ENCODE measurements at regions not wholly inside any gene's neighbourhood (a gene's known extent, or its start where the extent isn't known, plus 50 kb on each side); places are given as distances from the start of the nearest gene placed in this dataset.

GRCh38 chr11:97888641-97889040 is 1132.1 kb upstream of the CNTN5 start:
- H3K27me3 ChIP-seq: no peaks in the 10 kb centered on the region
- H3K36me3 ChIP-seq: no peaks in the 10 kb centered on the region
- no peak for DNase-seq
- peaks cover 7% of the 10 kb centered on the region for H3K4me1 ChIP-seq
- H3K9me3 ChIP-seq: no peaks in the 10 kb centered on the region
- TF ChIP-seq, protein P1, sequence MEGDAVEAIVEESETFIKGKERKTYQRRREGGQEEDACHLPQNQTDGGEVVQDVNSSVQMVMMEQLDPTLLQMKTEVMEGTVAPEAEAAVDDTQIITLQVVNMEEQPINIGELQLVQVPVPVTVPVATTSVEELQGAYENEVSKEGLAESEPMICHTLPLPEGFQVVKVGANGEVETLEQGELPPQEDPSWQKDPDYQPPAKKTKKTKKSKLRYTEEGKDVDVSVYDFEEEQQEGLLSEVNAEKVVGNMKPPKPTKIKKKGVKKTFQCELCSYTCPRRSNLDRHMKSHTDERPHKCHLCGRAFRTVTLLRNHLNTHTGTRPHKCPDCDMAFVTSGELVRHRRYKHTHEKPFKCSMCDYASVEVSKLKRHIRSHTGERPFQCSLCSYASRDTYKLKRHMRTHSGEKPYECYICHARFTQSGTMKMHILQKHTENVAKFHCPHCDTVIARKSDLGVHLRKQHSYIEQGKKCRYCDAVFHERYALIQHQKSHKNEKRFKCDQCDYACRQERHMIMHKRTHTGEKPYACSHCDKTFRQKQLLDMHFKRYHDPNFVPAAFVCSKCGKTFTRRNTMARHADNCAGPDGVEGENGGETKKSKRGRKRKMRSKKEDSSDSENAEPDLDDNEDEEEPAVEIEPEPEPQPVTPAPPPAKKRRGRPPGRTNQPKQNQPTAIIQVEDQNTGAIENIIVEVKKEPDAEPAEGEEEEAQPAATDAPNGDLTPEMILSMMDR (IDR thresholded peaks at IDR 0.05; ENCODE audit: low read depth, low read length): no peak
- H3K4me3 ChIP-seq (ENCODE audit: low read depth, low read length): no peak overlapping the region

- Histone ChIP-seq H3K9me3 (no peaks in the 10 kb centered on the region), H3K27me3 (no peaks in the 10 kb centered on the region), H3K4me1 (peaks cover 15% of the 10 kb centered on the region), H3K36me3 (no peaks in the 10 kb centered on the region), H3K4me3 (ENCODE audit: low read depth, low read length) (no peak overlapping the region)
- DNase-seq: no peak
- TF ChIP-seq, protein P1 (IDR thresholded peaks at IDR 0.05; ENCODE audit: low read depth, low read length): no peak
These were observed 1130.3 kb upstream of the CNTN5 start for GRCh38 chr11:97890466-97890865.

- H3K36me3 ChIP-seq: no peaks in the 10 kb centered on the region
- peak; percentile 88 for DNase-seq
- TF ChIP-seq, protein P1 (IDR thresholded peaks at IDR 0.05; ENCODE audit: low read depth, low read length): no peak
- no peaks in the 10 kb centered on the region for H3K9me3 ChIP-seq
- peaks cover 8% of the 10 kb centered on the region for H3K4me1 ChIP-seq
- H3K27me3 ChIP-seq: no peaks in the 10 kb centered on the region
- 0 out of 2 replicates have a peak overlapping the region, but pooled peaks have one; percentile 12 for H3K4me3 ChIP-seq (ENCODE audit: low read depth, low read length)
These were observed 1127.1 kb upstream of the CNTN5 start for GRCh38 chr11:97893612-97894011.

DNA sequence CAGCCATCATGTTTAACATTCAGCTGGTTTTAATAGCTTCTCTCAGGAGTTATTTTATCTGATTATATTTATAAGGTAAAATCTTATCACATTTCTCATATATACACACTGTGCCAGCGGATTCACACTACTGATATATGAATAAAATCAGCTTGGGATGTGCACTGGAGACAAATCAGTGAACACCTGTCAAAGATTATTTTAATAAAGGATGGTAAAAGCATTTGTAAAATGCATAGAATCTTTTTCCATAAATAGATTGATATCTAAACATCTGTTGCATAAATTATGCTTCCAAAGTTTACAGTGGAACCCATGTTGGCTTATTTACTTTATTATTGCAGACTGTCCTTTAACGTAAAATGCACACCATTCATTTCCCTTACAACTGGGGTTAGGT is 1125.8 kb upstream of the CNTN5 start:
- H3K36me3 ChIP-seq: no peaks in the 10 kb centered on the region
- TF ChIP-seq, protein P1 (IDR thresholded peaks at IDR 0.05; ENCODE audit: low read depth, low read length): no peak

GRCh38 chr11:97895572-97895971 is 1125.2 kb upstream of the CNTN5 start:
- no peak for DNase-seq
- H3K36me3 ChIP-seq: no peaks in the 10 kb centered on the region
- H3K27me3 ChIP-seq: no peaks in the 10 kb centered on the region
- H3K4me3 ChIP-seq (ENCODE audit: low read depth, low read length): no peak overlapping the region
- no peaks in the 10 kb centered on the region for H3K9me3 ChIP-seq
- TF ChIP-seq, protein P1 (IDR thresholded peaks at IDR 0.05; ENCODE audit: low read depth, low read length): no peak
- H3K4me1 ChIP-seq: peaks cover 8% of the 10 kb centered on the region

More for the DNA sequence above, 1125.8 kb upstream of the CNTN5 start:
- peaks cover 8% of the 10 kb centered on the region for H3K4me1 ChIP-seq
- no peak for DNase-seq
- H3K9me3 ChIP-seq: no peaks in the 10 kb centered on the region
- no peaks in the 10 kb centered on the region for H3K27me3 ChIP-seq
- no peak overlapping the region for H3K4me3 ChIP-seq (ENCODE audit: low read depth, low read length)

GRCh38 chr11:97902828-97903227 is 1117.9 kb upstream of the CNTN5 start:
- no peak overlapping the region for H3K4me3 ChIP-seq (ENCODE audit: low read depth, low read length)
- H3K4me1 ChIP-seq: no peaks in the 10 kb centered on the region
- no peaks in the 10 kb centered on the region for H3K27me3 ChIP-seq
- TF ChIP-seq, protein P1 (IDR thresholded peaks at IDR 0.05; ENCODE audit: low read depth, low read length): no peak
- H3K36me3 ChIP-seq: no peaks in the 10 kb centered on the region
- DNase-seq: no peak
- no peaks in the 10 kb centered on the region for H3K9me3 ChIP-seq

Data from BE2C (cell line).